Calu3 (cell line): ENCODE measurements at regions not wholly inside any gene's neighbourhood (a gene's known extent, or its start where the extent isn't known, plus 50 kb on each side); places are given as distances from the start of the nearest gene placed in this dataset.

Experiments used
- BruUV-seq: library from RNA; stranded (reverse); fragments of 400-500 nt; replicated peaks from 2 replicates; lab custom pipeline; 2021; lab: Mats Ljungman, UMichigan
- CTCF ChIA-PET: fragments of 300-600 bp; sonication (Branson Sonifier 250); formaldehyde crosslinking; loops from one replicate; lab custom pipeline; 2022; ENCODE audit warnings: antibody characterized with exemption; lab: Charles Lee
- DNase-seq: peaks from one replicate; pipeline ENCODE4 v3.0.0; 2022
- H3K27ac Mint-ChIP-seq: one replicate; pipeline ENCODE4 v1.8.0; 2022; ENCODE audit warnings: mixed read lengths; ENCODE audit not compliant: unreplicated experiment
- H3K27me3 Mint-ChIP-seq: one replicate; pipeline ENCODE4 v1.8.0; 2022; ENCODE audit warnings: mixed read lengths; ENCODE audit not compliant: unreplicated experiment
- H3K36me3 Mint-ChIP-seq: one replicate; pipeline ENCODE4 v1.8.0; 2022; ENCODE audit warnings: mild to moderate bottlenecking, moderate library complexity, mixed read lengths; ENCODE audit not compliant: insufficient read depth, unreplicated experiment
- H3K4me1 Mint-ChIP-seq: one replicate; pipeline ENCODE4 v1.8.0; 2022; ENCODE audit warnings: mild to moderate bottlenecking, low read depth, mixed read lengths; ENCODE audit not compliant: unreplicated experiment
- H3K4me3 Mint-ChIP-seq: one replicate; pipeline ENCODE4 v1.8.0; 2022; ENCODE audit warnings: mild to moderate bottlenecking, low read depth, moderate library complexity, mixed read lengths; ENCODE audit not compliant: unreplicated experiment
- H3K9me3 Mint-ChIP-seq: one replicate; pipeline ENCODE4 v1.8.0; 2022; ENCODE audit warnings: low read depth, mixed read lengths; ENCODE audit not compliant: unreplicated experiment
- CTCF ChIP-seq: fragments of 200-600 bp; IDR thresholded peaks from one replicate; pipeline ENCODE4 v1.8.0; 2022; ENCODE audit warnings: antibody characterized with exemption; ENCODE audit not compliant: unreplicated experiment
- intact Hi-C: fragments of 100-400 bp; cut with micrococcal nuclease; formaldehyde crosslinking; loops from one replicate; pipeline ENCODE4 v1.10.0; 2022; ENCODE audit not compliant: unreplicated experiment

- no peak for DNase-seq
- no peak overlapping the region for H3K27ac Mint-ChIP-seq
These were observed 63.4 kb upstream of the PDE5A start for GRCh38 chr4:119692001-119692400.

GRCh38 chr4:119690871-119691270 lies 62.3 kb upstream of the PDE5A start:
- Mint-ChIP-seq H3K36me3 (no peaks in the 10 kb centered on the region), H3K4me1 (peaks cover 17% of the 10 kb centered on the region), H3K27ac (no peak overlapping the region), H3K9me3 (peaks cover 8% of the 10 kb centered on the region), H3K4me3 (no peak overlapping the region), H3K27me3 (no peaks in the 10 kb centered on the region)
- no peak for DNase-seq
- CTCF ChIA-PET: no interaction called here
- TF ChIP-seq CTCF: no peak
- intact Hi-C loops: no loop called here
- no TSS peak for BruUV-seq

More at GRCh38 chr4:119692001-119692400, 63.4 kb upstream of the PDE5A start:
- TF ChIP-seq CTCF: no peak
- no peaks in the 10 kb centered on the region for H3K36me3 Mint-ChIP-seq
- H3K4me1 Mint-ChIP-seq: peaks cover 26% of the 10 kb centered on the region
- peaks cover 8% of the 10 kb centered on the region for H3K9me3 Mint-ChIP-seq
- no TSS peak for BruUV-seq
- no peak overlapping the region for H3K4me3 Mint-ChIP-seq
- H3K27me3 Mint-ChIP-seq: no peaks in the 10 kb centered on the region
- CTCF ChIA-PET: interaction anchor here (0.8 kb wide), 1 partner anchor 63 kb away, joined by 3 read pairs; the partner anchor contains the start of gene PDE5A
- intact Hi-C loops: no loop called here

GRCh38 chr4:119688446-119688845 lies 59.8 kb upstream of the PDE5A start:
- no peak for TF ChIP-seq CTCF
- CTCF ChIA-PET: interaction anchor here (1.6 kb wide), 1 partner anchor 9 kb away, joined by 3 read pairs; no protein-coding TSS in a partner anchor
- Mint-ChIP-seq H3K4me1 (peaks cover 17% of the 10 kb centered on the region), H3K4me3 (no peak overlapping the region), H3K36me3 (no peaks in the 10 kb centered on the region), H3K9me3 (peaks cover 8% of the 10 kb centered on the region), H3K27me3 (no peaks in the 10 kb centered on the region), H3K27ac (no peak overlapping the region)
- intact Hi-C loops: loop anchor here (10.0 kb wide), 1 partner anchor 54 kb away; no protein-coding TSS in a partner anchor
- BruUV-seq: no TSS peak
- no peak for DNase-seq

GRCh38 chr4:119684463-119684862 lies 55.9 kb upstream of the PDE5A start:
- BruUV-seq: no TSS peak
- TF ChIP-seq CTCF: no peak
- DNase-seq: no peak
- Mint-ChIP-seq H3K4me1 (peaks cover 11% of the 10 kb centered on the region), H3K27me3 (no peaks in the 10 kb centered on the region), H3K36me3 (no peaks in the 10 kb centered on the region), H3K9me3 (no peaks in the 10 kb centered on the region), H3K4me3 (no peak overlapping the region), H3K27ac (no peak overlapping the region)
- CTCF ChIA-PET: no interaction called here
- intact Hi-C loops: loop anchor here (10.0 kb wide), 1 partner anchor 50 kb away; no protein-coding TSS in a partner anchor
